ENCODE measurements at regions not wholly inside any gene's neighbourhood (a gene's known extent, or its start where the extent isn't known, plus 50 kb on each side); places are given as distances from the start of the nearest gene placed in this dataset.

- TF ChIP-seq, protein P1, sequence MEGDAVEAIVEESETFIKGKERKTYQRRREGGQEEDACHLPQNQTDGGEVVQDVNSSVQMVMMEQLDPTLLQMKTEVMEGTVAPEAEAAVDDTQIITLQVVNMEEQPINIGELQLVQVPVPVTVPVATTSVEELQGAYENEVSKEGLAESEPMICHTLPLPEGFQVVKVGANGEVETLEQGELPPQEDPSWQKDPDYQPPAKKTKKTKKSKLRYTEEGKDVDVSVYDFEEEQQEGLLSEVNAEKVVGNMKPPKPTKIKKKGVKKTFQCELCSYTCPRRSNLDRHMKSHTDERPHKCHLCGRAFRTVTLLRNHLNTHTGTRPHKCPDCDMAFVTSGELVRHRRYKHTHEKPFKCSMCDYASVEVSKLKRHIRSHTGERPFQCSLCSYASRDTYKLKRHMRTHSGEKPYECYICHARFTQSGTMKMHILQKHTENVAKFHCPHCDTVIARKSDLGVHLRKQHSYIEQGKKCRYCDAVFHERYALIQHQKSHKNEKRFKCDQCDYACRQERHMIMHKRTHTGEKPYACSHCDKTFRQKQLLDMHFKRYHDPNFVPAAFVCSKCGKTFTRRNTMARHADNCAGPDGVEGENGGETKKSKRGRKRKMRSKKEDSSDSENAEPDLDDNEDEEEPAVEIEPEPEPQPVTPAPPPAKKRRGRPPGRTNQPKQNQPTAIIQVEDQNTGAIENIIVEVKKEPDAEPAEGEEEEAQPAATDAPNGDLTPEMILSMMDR (conservative IDR thresholded peaks at IDR 0.05 in 1 of 2, IDR thresholded peaks at IDR 0.05 in 1 of 2; ENCODE audit: extremely low read depth in 1 of 2, insufficient read depth in 1 of 2, low read depth in 1 of 2, low read length in 2 of 2) = no peak
- no peak for TF ChIP-seq EZH2 (IDR thresholded peaks at IDR 0.05; ENCODE audit: borderline replicate concordance, low read length)
Measured at GRCh38 chr7:51376420-51377092, 59.9 kb upstream of the COBL start.

Measured in mammary epithelial cell (primary cell).